DND-41 (cell line): ENCODE measurements at regions not wholly inside any gene's neighbourhood (a gene's known extent, or its start where the extent isn't known, plus 50 kb on each side); places are given as distances from the start of the nearest gene placed in this dataset.

Experiments
- ATAC-seq: fragments of 200-7000 bp; cut with Tn5 transposase; 3 replicates; pipeline ENCODE4 v1.9.1; 2021; ENCODE audit warnings: low read depth; ENCODE audit not compliant: insufficient read depth
- DNase-seq: peaks from one replicate; pipeline ENCODE4 v3.0.0-alpha.2; 2020
- H2AFZ ChIP-seq: 2 replicates; pipeline ENCODE4 v1.6.0; 2012; ENCODE audit warnings: low read depth, low read length
- H3K27ac ChIP-seq: 2 replicates; pipeline ENCODE4 v1.5.1; 2012; ENCODE audit warnings: low read length, inconsistent platforms
- H3K27me3 ChIP-seq: fragments of 200-600 bp; sonication (generic); 2 replicates; pipeline ENCODE4 v1.6.0; 2012; ENCODE audit warnings: low read length, mild to moderate bottlenecking, inconsistent platforms; ENCODE audit not compliant: insufficient read depth, poor library complexity
- H3K36me3 ChIP-seq: 2 replicates; pipeline ENCODE4 v1.5.1; 2012; ENCODE audit warnings: low read length, inconsistent platforms; ENCODE audit not compliant: insufficient read depth
- H3K4me1 ChIP-seq: 2 replicates; pipeline ENCODE4 v1.5.1; 2012; ENCODE audit warnings: mild to moderate bottlenecking, low read length; ENCODE audit not compliant: insufficient read depth
- H3K4me2 ChIP-seq: 2 replicates; pipeline ENCODE4 v1.6.0; 2012; ENCODE audit warnings: mild to moderate bottlenecking, moderate library complexity, low read length, inconsistent platforms; ENCODE audit not compliant: insufficient read depth
- H3K4me3 ChIP-seq, 2 experiments: fragments of 200-600 bp in 1 of 2; shearing (Covaris generic) in 1 of 2; 2 replicates each; pipeline ENCODE4 v1.5.1; 2012 to 2016; ENCODE audit warnings: inconsistent platforms in 2 of 2, low read length in 2 of 2, mild to moderate bottlenecking in 2 of 2, low read depth in 1 of 2, moderate library complexity in 1 of 2
- H3K79me2 ChIP-seq: 2 replicates; pipeline ENCODE4 v1.6.0; 2012; ENCODE audit warnings: low read length, inconsistent platforms; ENCODE audit not compliant: insufficient read depth
- H3K9ac ChIP-seq: 2 replicates; pipeline ENCODE4 v1.6.0; 2012; ENCODE audit warnings: low read depth, mild to moderate bottlenecking, inconsistent platforms, low read length, moderate library complexity
- H3K9me3 ChIP-seq: 2 replicates; pipeline ENCODE4 v1.5.1; 2012; ENCODE audit warnings: low read length, moderate library complexity, mild to moderate bottlenecking, inconsistent platforms; ENCODE audit not compliant: insufficient read depth, severe bottlenecking
- H4K20me1 ChIP-seq: 2 replicates; pipeline ENCODE4 v1.6.0; 2012; ENCODE audit warnings: low read length; ENCODE audit not compliant: insufficient read depth
- EZH2 ChIP-seq: IDR thresholded peaks from 3 replicates; pipeline ENCODE4 v1.6.1; 2012; ENCODE audit warnings: borderline replicate concordance, low read depth, mild to moderate bottlenecking, moderate library complexity, low read length, inconsistent platforms; ENCODE audit not compliant: severe bottlenecking
- TF ChIP-seq, protein P1 (sequence below): IDR thresholded peaks from 2 replicates; pipeline ENCODE4 v1.5.1; 2012; ENCODE audit warnings: borderline replicate concordance, low read length, moderate library complexity, mild to moderate bottlenecking; ENCODE audit not compliant: poor library complexity, severe bottlenecking; ENCODE audit errors: extremely low read depth

DNA sequence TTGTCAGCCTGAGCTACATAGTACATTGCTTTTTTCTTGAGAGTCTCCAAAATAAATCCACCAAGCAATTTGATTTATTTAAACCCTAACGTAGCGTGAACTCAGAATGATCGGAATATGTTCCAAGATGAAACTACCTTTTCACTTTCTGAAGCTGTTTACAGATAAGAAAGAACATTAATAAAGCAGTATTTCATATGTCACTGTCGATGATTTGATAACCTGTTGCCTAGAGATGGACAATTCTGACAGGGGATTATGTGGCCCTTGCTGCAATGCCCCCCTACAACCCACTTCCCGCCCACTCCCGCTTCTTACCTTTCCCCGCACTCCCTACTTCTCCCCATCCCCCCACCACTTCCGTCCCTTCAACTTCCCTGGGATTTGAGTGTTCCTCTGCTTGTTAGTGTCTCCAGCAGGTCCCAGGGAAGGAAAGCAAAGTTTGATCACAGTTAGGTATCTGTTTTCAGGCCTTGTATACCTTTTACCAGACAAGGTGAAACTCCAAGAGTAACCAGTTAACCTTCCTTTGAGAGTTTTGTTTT, 229.2 kb upstream of the HMGA2 start:
- DNase-seq = no peak
- H3K36me3 ChIP-seq = no peaks in the 10 kb centered on the region
- H3K27me3 ChIP-seq = peaks cover 4% of the 10 kb centered on the region
- no peak overlapping the region for H3K4me2 ChIP-seq
- TF ChIP-seq EZH2 = no peak
- TF ChIP-seq, protein P1, sequence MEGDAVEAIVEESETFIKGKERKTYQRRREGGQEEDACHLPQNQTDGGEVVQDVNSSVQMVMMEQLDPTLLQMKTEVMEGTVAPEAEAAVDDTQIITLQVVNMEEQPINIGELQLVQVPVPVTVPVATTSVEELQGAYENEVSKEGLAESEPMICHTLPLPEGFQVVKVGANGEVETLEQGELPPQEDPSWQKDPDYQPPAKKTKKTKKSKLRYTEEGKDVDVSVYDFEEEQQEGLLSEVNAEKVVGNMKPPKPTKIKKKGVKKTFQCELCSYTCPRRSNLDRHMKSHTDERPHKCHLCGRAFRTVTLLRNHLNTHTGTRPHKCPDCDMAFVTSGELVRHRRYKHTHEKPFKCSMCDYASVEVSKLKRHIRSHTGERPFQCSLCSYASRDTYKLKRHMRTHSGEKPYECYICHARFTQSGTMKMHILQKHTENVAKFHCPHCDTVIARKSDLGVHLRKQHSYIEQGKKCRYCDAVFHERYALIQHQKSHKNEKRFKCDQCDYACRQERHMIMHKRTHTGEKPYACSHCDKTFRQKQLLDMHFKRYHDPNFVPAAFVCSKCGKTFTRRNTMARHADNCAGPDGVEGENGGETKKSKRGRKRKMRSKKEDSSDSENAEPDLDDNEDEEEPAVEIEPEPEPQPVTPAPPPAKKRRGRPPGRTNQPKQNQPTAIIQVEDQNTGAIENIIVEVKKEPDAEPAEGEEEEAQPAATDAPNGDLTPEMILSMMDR = no peak
- no peak overlapping the region for H3K27ac ChIP-seq
- no peak for ATAC-seq
- no peak overlapping the region for H3K9ac ChIP-seq
- H2AFZ ChIP-seq = no peak overlapping the region
- no peak overlapping the region for H3K4me3 ChIP-seq
- H3K79me2 ChIP-seq = no peaks in the 10 kb centered on the region
- no peaks in the 10 kb centered on the region for H3K9me3 ChIP-seq
- no peaks in the 10 kb centered on the region for H4K20me1 ChIP-seq
- no peaks in the 10 kb centered on the region for H3K4me1 ChIP-seq

DNA sequence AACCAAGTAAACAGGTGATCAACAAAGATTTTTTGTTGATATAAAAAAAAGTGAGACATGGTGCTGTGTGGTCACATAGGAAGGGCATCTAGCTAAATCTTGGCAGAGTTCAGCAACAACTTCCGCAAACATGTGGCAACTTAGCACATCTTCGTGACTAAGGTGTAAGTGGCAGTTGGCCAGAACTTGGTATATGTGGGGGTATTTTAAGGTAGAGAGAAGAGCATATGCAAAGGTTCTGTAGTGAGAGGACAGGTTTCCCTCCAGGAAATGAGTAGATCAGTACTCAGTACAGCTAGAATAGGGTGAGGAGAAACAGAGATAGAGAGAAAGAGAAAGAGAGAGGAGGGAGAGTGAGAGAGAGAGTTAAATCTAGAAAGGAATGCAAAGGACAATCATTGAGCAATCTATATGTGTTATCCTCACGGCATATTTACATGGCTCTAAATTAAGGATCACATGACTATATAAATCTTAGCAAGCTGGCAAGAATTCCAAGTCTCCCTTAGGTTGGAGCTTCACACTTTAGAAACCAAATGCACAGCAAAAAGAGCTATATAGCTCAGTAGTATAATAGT, 227.7 kb upstream of the HMGA2 start:
- TF ChIP-seq, protein P1 = no peak
- no peak for TF ChIP-seq EZH2
- Histone ChIP-seq H3K4me3 (no peak overlapping the region), H4K20me1 (no peaks in the 10 kb centered on the region), H3K9me3 (no peaks in the 10 kb centered on the region), H3K4me1 (no peaks in the 10 kb centered on the region), H3K4me2 (no peak overlapping the region), H3K27ac (no peak overlapping the region), H3K79me2 (no peaks in the 10 kb centered on the region), H3K9ac (no peak overlapping the region), H3K36me3 (no peaks in the 10 kb centered on the region), H3K27me3 (peaks cover 4% of the 10 kb centered on the region), H2AFZ (no peak overlapping the region)
- DNase-seq = no peak
- no peak for ATAC-seq

DNA sequence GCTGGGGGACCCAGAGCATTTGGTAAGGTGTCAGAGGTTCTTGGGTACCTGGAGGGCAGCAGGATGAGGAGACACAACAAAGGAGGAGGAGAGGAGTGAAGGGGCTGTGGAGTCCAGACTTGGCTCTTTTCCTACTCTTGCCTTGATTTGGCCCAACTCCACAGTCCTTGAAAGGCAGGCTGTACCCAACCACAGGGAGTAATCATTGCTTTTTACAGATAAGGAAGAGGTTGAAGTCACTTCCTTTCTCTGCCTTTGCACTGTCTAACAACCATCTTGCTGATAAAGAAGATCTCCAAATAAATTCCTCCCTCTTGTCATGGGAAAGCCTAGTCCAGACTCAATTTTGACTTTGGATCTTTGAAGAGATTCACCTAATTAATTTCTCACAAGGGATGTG, 226.8 kb upstream of the HMGA2 start:
- no peaks in the 10 kb centered on the region for H3K9me3 ChIP-seq
- no peaks in the 10 kb centered on the region for H4K20me1 ChIP-seq
- H2AFZ ChIP-seq = no peak overlapping the region
- no peak overlapping the region for H3K9ac ChIP-seq
- no peaks in the 10 kb centered on the region for H3K79me2 ChIP-seq
- H3K4me3 ChIP-seq = no peak overlapping the region
- TF ChIP-seq, protein P1 = no peak
- no peak for TF ChIP-seq EZH2
- no peak overlapping the region for H3K4me2 ChIP-seq
- H3K27ac ChIP-seq = no peak overlapping the region
- no peak for ATAC-seq
- H3K36me3 ChIP-seq = no peaks in the 10 kb centered on the region
- H3K4me1 ChIP-seq = no peaks in the 10 kb centered on the region
- DNase-seq = no peak
- peaks cover 4% of the 10 kb centered on the region for H3K27me3 ChIP-seq
